OCI-LY1 (cell line): ENCODE measurements at regions not wholly inside any gene's neighbourhood (a gene's known extent, or its start where the extent isn't known, plus 50 kb on each side); places are given as distances from the start of the nearest gene placed in this dataset.

Experiments
- CTCF ChIP-seq: fragments of 200-600 bp; sonication (generic), shearing (Covaris generic); IDR thresholded peaks from 2 replicates; pipeline ENCODE4 v1.5.1; 2017; ENCODE audit warnings: mild to moderate bottlenecking, antibody characterized with exemption, low read length, moderate library complexity, mixed read lengths
- EZH2 ChIP-seq: fragments of 200-600 bp; sonication (generic), shearing (Covaris generic); IDR thresholded peaks from 2 replicates; pipeline ENCODE4 v1.8.0; 2017; ENCODE audit warnings: borderline replicate concordance, mixed run types, mild to moderate bottlenecking, antibody characterized with exemption, low read length, moderate library complexity, mixed read lengths

GRCh38 chr5:117475919-117476318, 901.3 kb upstream of the SEMA6A start:
- TF ChIP-seq CTCF (no peak), EZH2 (no peak)
